ENCODE measurements at regions not wholly inside any gene's neighbourhood (a gene's known extent, or its start where the extent isn't known, plus 50 kb on each side); places are given as distances from the start of the nearest gene placed in this dataset.

GRCh38 chr6:6769466-6769865 is 180.9 kb downstream of the LY86 start (continued):
- no peak for TF ChIP-seq ZFP91 (CRISPR knock-in tag; IDR thresholded peaks at IDR 0.05)

GRCh38 chr6:6771224-6771945 is 182.9 kb downstream of the LY86 start:
- Histone ChIP-seq H3K79me2 (ENCODE audit: control insufficient read depth, insufficient read depth, low read length) (no peaks in the 10 kb centered on the region), H3K27me3 (ENCODE audit: control insufficient read depth in 2 of 2, insufficient read depth in 2 of 2, low read length in 2 of 2) (peaks cover 0 to 4% of the 10 kb centered on the region in 2 experiments; a peak in 2 of 5 replicates), H3K4me3 (no peak overlapping the region), H4K20me1 (replicated peaks; ENCODE audit: control insufficient read depth, insufficient read depth, low read length) (no peaks in the 10 kb centered on the region), H3K9me3 (replicated peaks; ENCODE audit: control insufficient read depth, insufficient read depth, low read depth, low read length) (no peaks in the 10 kb centered on the region), H3K4me1 (replicated peaks in 1 of 2; ENCODE audit: control insufficient read depth in 2 of 2, insufficient read depth in 2 of 2, low read length in 2 of 2) (peaks cover 4 to 14% of the 10 kb centered on the region in 2 experiments; a peak in 4 of 5 replicates), H3K9ac (ENCODE audit: insufficient read depth in 1 of 2, low read depth in 2 of 2, low read length in 2 of 2) (no peak overlapping the region), H3K27ac (ENCODE audit: extremely low read depth, low read depth, low read length) (no peak overlapping the region), H3K36me3 (ENCODE audit: control insufficient read depth, insufficient read depth, low read length) (no peaks in the 10 kb centered on the region), H3K4me2 (ENCODE audit: insufficient read depth, low read length) (no peak overlapping the region), H3K9me1 (ENCODE audit: control insufficient read depth, insufficient read depth, low read length) (no peaks in the 10 kb centered on the region), H2AFZ (ENCODE audit: low read depth, low read length) (no peak overlapping the region)
- 8% methylated on average over 1 of the region's 1 CpG for WGBS (ENCODE audit: insufficient coverage, low coverage, missing lambda C conversion rate)
- in situ Hi-C loops (cut with MboI) (no loop called here), intact Hi-C loops (cut with micrococcal nuclease) (no loop called here)
- no peak for DNase-seq (ENCODE audit: extremely low read depth in 1 of 4, low spot score in 3 of 4)
- ChIA-PET CTCF (ENCODE audit: low intra/inter-chr PET ratio) (no interaction called here), POLR2A (interaction anchor here (0.8 kb wide), 1 partner anchor 182 kb away, joined by 5 read pairs; no protein-coding TSS in a partner anchor)
- no peak for FAIRE-seq
- no TSS peak for BruUV-seq (replicated peaks)
- ATAC-seq, result no peak; the same call in 2 of the 3 replicates
- 0 out of 4 replicates have a peak, but pooled peaks of 1 of the 2 experiments have one; percentile 4 for TF ChIP-seq TRIM24 (IDR thresholded peaks at IDR 0.05)
- no peak for TF ChIP-seq ZFP1 (CRISPR knock-in tag; IDR thresholded peaks at IDR 0.05)
- TF ChIP-seq MCM5 (IDR thresholded peaks at IDR 0.05; ENCODE audit: low read depth), result no peak
- peak; percentile 85 for TF ChIP-seq ZNF512 (tag; IDR thresholded peaks at IDR 0.05)
- no peak for TF ChIP-seq RAD21 (CRISPR knock-in tag; conservative IDR thresholded peaks at IDR 0.05 in 1 of 2, IDR thresholded peaks at IDR 0.05 in 1 of 2)
- TF ChIP-seq MYBL2 (IDR thresholded peaks at IDR 0.05; ENCODE audit: low read depth), result no peak
- TF ChIP-seq MYBL2 (CRISPR knock-in tag; IDR thresholded peaks at IDR 0.05; ENCODE audit: borderline replicate concordance), result no peak
- TF ChIP-seq ZBTB33 (CRISPR knock-in tag; IDR thresholded peaks at IDR 0.05), result no peak
- no peak for TF ChIP-seq MAFK (IDR thresholded peaks at IDR 0.05; ENCODE audit: low read length)
- no peak for TF ChIP-seq ATF2 (CRISPR knock-in tag; IDR thresholded peaks at IDR 0.05)
- no peak for TF ChIP-seq ZNF217 (CRISPR knock-in tag; IDR thresholded peaks at IDR 0.05)
- no peak for TF ChIP-seq ZNF184 (CRISPR knock-in tag; IDR thresholded peaks at IDR 0.05)
- TF ChIP-seq ZC3H4 (CRISPR knock-in tag; IDR thresholded peaks at IDR 0.05; ENCODE audit: borderline replicate concordance), result no peak

Measured in K562 (cell line).